Neural progenitor cell (in vitro differentiated cells): ENCODE measurements at regions not wholly inside any gene's neighbourhood (a gene's known extent, or its start where the extent isn't known, plus 50 kb on each side); places are given as distances from the start of the nearest gene placed in this dataset.

ENCODE experiments used
- DNase-seq: peaks from one replicate; pipeline ENCODE4 v3.0.0-alpha.2; 2016; ENCODE audit warnings: low spot score
- H2AFZ ChIP-seq: fragments of 200-600 bp; sonication (generic); replicated peaks from 2 replicates; pipeline ENCODE4 v1.6.1; 2016; ENCODE audit warnings: antibody characterized with exemption
- H3F3A ChIP-seq: fragments of 200-600 bp; sonication (generic); 2 replicates; pipeline ENCODE4 v1.6.1; 2016; ENCODE audit warnings: antibody characterized with exemption, low read depth
- H3K27ac ChIP-seq: fragments of 200-600 bp; sonication (generic); 2 replicates; pipeline ENCODE4 v1.5.1; 2016; ENCODE audit warnings: mild to moderate bottlenecking
- H3K27me3 ChIP-seq: fragments of 200-600 bp; sonication (generic); 2 replicates; pipeline ENCODE4 v1.6.1; 2016; ENCODE audit warnings: mild to moderate bottlenecking, moderate library complexity
- H3K36me3 ChIP-seq: fragments of 200-600 bp; sonication (generic); 2 replicates; pipeline ENCODE4 v1.5.1; 2016
- H3K4me1 ChIP-seq: fragments of 200-600 bp; sonication (generic); 2 replicates; pipeline ENCODE4 v1.6.1; 2016; ENCODE audit warnings: mixed run types
- H3K4me2 ChIP-seq: fragments of 200-600 bp; sonication (generic); 2 replicates; pipeline ENCODE4 v1.6.1; 2016
- H3K4me3 ChIP-seq: fragments of 200-600 bp; sonication (generic); 2 replicates; pipeline ENCODE4 v1.5.1; 2016
- H3K79me2 ChIP-seq: fragments of 200-600 bp; sonication (generic); 2 replicates; pipeline ENCODE4 v1.6.1; 2016; ENCODE audit warnings: low read depth
- H3K9ac ChIP-seq: fragments of 200-600 bp; sonication (generic); 2 replicates; pipeline ENCODE4 v1.6.1; 2016
- H3K9me3 ChIP-seq: fragments of 200-600 bp; sonication (generic); 2 replicates; pipeline ENCODE4 v1.5.1; 2016; ENCODE audit warnings: low read depth
- H4K20me1 ChIP-seq: fragments of 200-600 bp; sonication (generic); 2 replicates; pipeline ENCODE4 v1.6.1; 2016; ENCODE audit warnings: low read depth
- H3K27ac Mint-ChIP-seq: 3 replicates; pipeline ENCODE4 v1.8.0; 2021; ENCODE audit warnings: mixed read lengths
- H3K27me3 Mint-ChIP-seq: 2 replicates; pipeline ENCODE4 v1.8.0; 2022; ENCODE audit warnings: low read depth, mild to moderate bottlenecking, inconsistent platforms, moderate library complexity, mixed read lengths; ENCODE audit not compliant: insufficient read depth
- H3K36me3 Mint-ChIP-seq: 3 replicates; pipeline ENCODE4 v1.8.0; 2021; ENCODE audit warnings: mixed read lengths
- H3K4me1 Mint-ChIP-seq: 3 replicates; pipeline ENCODE4 v1.8.0; 2021; ENCODE audit warnings: mixed read lengths
- H3K4me3 Mint-ChIP-seq: 3 replicates; pipeline ENCODE4 v1.8.0; 2021; ENCODE audit warnings: mild to moderate bottlenecking, moderate library complexity, mixed read lengths
- H3K9me3 Mint-ChIP-seq: 3 replicates; pipeline ENCODE4 v1.8.0; 2020; ENCODE audit warnings: mixed read lengths
- EZH2 ChIP-seq: fragments of 200-600 bp; sonication (generic); IDR thresholded peaks from 2 replicates; pipeline ENCODE4 v1.6.1; 2017; ENCODE audit warnings: antibody characterized with exemption, mild to moderate bottlenecking, moderate library complexity
- EZH2phosphoT487 ChIP-seq: fragments of 200-600 bp; sonication (generic); IDR thresholded peaks from 2 replicates; pipeline ENCODE4 v1.6.1; 2017; ENCODE audit warnings: antibody characterized with exemption
- TF ChIP-seq, protein P1 (sequence below): fragments of 200-600 bp; sonication (generic); IDR thresholded peaks from 2 replicates; pipeline ENCODE4 v1.5.1; 2017; ENCODE audit warnings: antibody characterized with exemption, mild to moderate bottlenecking

DNA sequence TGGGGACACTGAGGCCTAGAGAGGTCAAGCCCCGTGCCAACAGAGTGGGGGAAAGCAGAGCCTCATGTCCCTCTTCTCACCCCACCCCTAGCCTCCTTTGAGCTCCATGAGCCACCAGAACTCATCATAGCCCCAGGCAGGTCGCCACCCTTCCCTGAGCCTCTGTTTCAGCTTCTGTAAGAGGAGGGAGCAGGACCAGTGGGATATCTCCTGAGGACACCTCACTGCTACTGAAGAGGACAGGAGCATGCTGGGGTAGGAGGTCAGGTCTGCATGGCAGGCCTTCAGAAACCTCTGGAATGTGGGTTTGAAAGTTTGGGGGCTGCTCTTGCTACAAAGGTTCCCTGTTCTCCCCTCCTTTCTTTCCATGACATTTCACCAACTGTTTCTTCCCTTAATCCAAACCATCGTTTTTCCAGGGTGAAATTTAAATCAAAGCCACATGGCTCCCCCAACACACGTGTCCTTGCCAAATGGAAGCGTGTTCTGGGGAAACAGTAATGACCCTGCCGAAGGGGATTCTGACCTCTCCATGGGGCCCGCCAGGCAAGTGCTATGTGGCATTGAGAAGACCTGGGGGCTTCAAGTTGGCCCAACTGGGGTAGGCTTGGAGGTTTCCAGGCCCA, 88.1 kb upstream of the RUNX3 start:
- Mint-ChIP-seq H3K27ac (peak overlapping the region; percentile 33), H3K27me3 (peaks cover 9% of the 10 kb centered on the region), H3K4me3 (no peak overlapping the region), H3K9me3 (peaks cover 4% of the 10 kb centered on the region), H3K4me1 (peaks cover 24% of the 10 kb centered on the region), H3K36me3 (no peaks in the 10 kb centered on the region)
- Histone ChIP-seq H3F3A (peaks cover 5% of the 10 kb centered on the region), H3K9ac (no peak overlapping the region), H3K4me1 (peaks cover 10% of the 10 kb centered on the region), H3K27me3 (no peaks in the 10 kb centered on the region), H3K36me3 (no peaks in the 10 kb centered on the region), H3K4me3 (no peak overlapping the region), H2AFZ (no peak overlapping the region), H3K79me2 (no peaks in the 10 kb centered on the region), H3K27ac (no peak overlapping the region), H4K20me1 (no peaks in the 10 kb centered on the region), H3K4me2 (no peak overlapping the region), H3K9me3 (no peaks in the 10 kb centered on the region)
- DNase-seq = no peak
- TF ChIP-seq EZH2 (no peak), EZH2phosphoT487 (no peak)
- TF ChIP-seq, protein P1, sequence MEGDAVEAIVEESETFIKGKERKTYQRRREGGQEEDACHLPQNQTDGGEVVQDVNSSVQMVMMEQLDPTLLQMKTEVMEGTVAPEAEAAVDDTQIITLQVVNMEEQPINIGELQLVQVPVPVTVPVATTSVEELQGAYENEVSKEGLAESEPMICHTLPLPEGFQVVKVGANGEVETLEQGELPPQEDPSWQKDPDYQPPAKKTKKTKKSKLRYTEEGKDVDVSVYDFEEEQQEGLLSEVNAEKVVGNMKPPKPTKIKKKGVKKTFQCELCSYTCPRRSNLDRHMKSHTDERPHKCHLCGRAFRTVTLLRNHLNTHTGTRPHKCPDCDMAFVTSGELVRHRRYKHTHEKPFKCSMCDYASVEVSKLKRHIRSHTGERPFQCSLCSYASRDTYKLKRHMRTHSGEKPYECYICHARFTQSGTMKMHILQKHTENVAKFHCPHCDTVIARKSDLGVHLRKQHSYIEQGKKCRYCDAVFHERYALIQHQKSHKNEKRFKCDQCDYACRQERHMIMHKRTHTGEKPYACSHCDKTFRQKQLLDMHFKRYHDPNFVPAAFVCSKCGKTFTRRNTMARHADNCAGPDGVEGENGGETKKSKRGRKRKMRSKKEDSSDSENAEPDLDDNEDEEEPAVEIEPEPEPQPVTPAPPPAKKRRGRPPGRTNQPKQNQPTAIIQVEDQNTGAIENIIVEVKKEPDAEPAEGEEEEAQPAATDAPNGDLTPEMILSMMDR = no peak

DNA sequence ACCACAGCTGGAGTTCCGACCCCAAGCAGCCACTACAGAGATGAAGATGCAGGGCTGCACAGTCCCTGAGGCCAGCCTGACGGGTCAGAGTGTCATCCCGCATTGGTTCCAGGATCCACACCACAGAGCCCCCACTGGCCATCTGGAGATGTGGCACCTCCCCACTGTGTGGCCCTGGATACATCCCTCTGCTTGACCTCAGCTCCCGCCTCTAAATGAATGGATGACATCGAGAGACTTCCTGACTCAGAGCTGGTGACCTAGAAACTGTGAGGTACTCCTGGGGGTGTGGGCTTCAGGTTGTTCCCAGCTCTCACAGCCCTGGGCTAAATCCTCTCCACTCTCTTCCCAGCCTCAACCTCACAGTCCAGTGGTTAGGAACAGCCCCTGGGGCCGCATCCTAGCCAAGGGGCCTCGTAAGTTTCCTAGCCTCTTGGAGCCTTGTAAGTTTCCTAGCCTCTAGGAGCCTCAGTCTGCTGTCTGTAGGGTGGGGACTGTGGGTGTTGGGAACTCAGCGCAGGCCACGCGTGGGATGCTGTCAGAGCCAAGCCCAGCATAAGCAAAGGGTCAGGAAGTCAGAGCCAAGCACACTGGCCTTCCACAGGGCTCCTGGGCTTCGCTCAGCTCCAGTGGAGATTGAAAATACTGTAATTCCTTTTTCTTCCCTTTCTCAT, 87.5 kb upstream of the RUNX3 start:
- Histone ChIP-seq H3K9ac (no peak overlapping the region), H3K27ac (no peak overlapping the region), H3K27me3 (no peaks in the 10 kb centered on the region), H4K20me1 (no peaks in the 10 kb centered on the region), H3K9me3 (no peaks in the 10 kb centered on the region), H3K36me3 (no peaks in the 10 kb centered on the region), H3F3A (peaks cover 5% of the 10 kb centered on the region), H3K4me3 (no peak overlapping the region), H3K79me2 (no peaks in the 10 kb centered on the region), H3K4me1 (peaks cover 5% of the 10 kb centered on the region), H3K4me2 (no peak overlapping the region), H2AFZ (no peak overlapping the region)
- peaks cover 8% of the 10 kb centered on the region for H3K27me3 Mint-ChIP-seq
- peak; percentile 54 for DNase-seq
- peak overlapping the region; percentile 33 for H3K27ac Mint-ChIP-seq
- H3K36me3 Mint-ChIP-seq = no peaks in the 10 kb centered on the region
- TF ChIP-seq EZH2phosphoT487 = no peak
- TF ChIP-seq, protein P1 = peak; percentile 20
- H3K4me3 Mint-ChIP-seq = peak overlapping the region; percentile 63
- H3K4me1 Mint-ChIP-seq = peaks cover 20% of the 10 kb centered on the region
- H3K9me3 Mint-ChIP-seq = peaks cover 4% of the 10 kb centered on the region

DNA sequence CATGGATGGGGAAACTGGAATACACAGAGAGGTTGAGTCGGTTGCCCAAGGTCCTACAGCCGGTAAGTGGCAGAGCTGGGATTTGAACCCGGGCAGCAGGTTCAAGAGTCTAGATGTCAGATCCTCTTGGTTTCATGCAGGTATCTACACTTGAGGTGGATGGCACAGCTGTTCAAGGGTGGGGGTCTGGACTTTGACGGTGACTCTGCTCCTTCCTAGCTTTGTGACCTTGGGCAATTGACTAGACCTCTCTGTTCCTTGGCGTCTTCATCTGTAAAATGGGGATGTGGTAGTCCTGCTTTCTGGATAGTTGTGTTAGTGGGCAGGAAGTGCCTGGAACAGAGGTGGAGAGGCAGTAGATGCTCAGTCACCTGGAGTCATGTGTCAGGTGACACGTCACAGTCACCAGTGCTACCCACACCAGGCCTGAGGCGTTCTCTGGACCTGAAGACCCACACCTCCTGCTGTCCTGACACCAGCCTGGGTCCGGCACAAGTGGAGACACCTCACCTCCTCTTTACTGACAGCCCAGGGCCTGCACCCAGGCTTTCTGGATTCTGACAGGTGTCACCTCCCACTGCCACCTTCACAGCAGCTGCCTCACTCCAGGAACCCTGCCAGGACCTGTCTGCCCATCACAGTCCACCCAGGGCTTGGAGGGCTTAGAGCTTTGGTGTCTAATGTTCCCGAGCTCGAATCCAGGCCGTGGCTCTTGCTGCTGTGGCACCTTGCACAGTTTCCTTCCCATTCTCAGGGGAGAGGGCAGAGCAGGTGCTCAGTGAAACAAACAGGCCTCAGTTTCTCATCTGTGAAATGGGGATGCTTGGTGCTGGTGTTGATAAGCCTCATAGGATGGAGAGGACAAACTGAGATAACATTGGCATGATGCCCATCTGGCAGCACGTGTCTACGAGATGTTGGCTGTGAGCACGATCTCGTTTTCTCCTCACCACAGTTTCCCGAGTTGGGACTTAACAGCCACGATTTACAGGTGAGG, 83.2 kb upstream of the RUNX3 start:
- no peak overlapping the region for H3K27ac Mint-ChIP-seq
- no peak overlapping the region for H3K4me3 Mint-ChIP-seq
- DNase-seq = no peak
- Histone ChIP-seq H3K36me3 (no peaks in the 10 kb centered on the region), H3K9ac (no peak overlapping the region), H2AFZ (no peak overlapping the region), H3K27ac (no peak overlapping the region), H3F3A (no peaks in the 10 kb centered on the region), H3K4me1 (peaks cover 13% of the 10 kb centered on the region), H3K27me3 (no peaks in the 10 kb centered on the region), H3K9me3 (no peaks in the 10 kb centered on the region), H4K20me1 (no peaks in the 10 kb centered on the region), H3K4me2 (no peak overlapping the region), H3K79me2 (no peaks in the 10 kb centered on the region), H3K4me3 (no peak overlapping the region)
- no peaks in the 10 kb centered on the region for H3K36me3 Mint-ChIP-seq
- H3K4me1 Mint-ChIP-seq = peaks cover 27% of the 10 kb centered on the region
- peaks cover 7% of the 10 kb centered on the region for H3K27me3 Mint-ChIP-seq
- no peak for TF ChIP-seq EZH2phosphoT487
- no peak for TF ChIP-seq EZH2
- TF ChIP-seq, protein P1 = no peak
- H3K9me3 Mint-ChIP-seq = no peaks in the 10 kb centered on the region
